ENCODE measurements at regions not wholly inside any gene's neighbourhood (a gene's known extent, or its start where the extent isn't known, plus 50 kb on each side); places are given as distances from the start of the nearest gene placed in this dataset.

- no peaks in the 10 kb centered on the region for H3K4me1 ChIP-seq
- no peak overlapping the region for H3K4me3 ChIP-seq
- no peaks in the 10 kb centered on the region for H3K36me3 ChIP-seq
- H3K27ac ChIP-seq, result no peak overlapping the region
- DNase-seq (ENCODE audit: low spot score in 2 of 2), result no peak
- H3K9me3 ChIP-seq, result no peaks in the 10 kb centered on the region
- intact Hi-C loops (cut with DNase I), result no loop called here
- no peaks in the 10 kb centered on the region for H3K27me3 ChIP-seq
- TF ChIP-seq, protein P1, sequence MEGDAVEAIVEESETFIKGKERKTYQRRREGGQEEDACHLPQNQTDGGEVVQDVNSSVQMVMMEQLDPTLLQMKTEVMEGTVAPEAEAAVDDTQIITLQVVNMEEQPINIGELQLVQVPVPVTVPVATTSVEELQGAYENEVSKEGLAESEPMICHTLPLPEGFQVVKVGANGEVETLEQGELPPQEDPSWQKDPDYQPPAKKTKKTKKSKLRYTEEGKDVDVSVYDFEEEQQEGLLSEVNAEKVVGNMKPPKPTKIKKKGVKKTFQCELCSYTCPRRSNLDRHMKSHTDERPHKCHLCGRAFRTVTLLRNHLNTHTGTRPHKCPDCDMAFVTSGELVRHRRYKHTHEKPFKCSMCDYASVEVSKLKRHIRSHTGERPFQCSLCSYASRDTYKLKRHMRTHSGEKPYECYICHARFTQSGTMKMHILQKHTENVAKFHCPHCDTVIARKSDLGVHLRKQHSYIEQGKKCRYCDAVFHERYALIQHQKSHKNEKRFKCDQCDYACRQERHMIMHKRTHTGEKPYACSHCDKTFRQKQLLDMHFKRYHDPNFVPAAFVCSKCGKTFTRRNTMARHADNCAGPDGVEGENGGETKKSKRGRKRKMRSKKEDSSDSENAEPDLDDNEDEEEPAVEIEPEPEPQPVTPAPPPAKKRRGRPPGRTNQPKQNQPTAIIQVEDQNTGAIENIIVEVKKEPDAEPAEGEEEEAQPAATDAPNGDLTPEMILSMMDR (IDR thresholded peaks at IDR 0.05), result no peak
These were observed 438.2 kb downstream of the BUD13 start for GRCh38 chr11:116334596-116334995.

DNA sequence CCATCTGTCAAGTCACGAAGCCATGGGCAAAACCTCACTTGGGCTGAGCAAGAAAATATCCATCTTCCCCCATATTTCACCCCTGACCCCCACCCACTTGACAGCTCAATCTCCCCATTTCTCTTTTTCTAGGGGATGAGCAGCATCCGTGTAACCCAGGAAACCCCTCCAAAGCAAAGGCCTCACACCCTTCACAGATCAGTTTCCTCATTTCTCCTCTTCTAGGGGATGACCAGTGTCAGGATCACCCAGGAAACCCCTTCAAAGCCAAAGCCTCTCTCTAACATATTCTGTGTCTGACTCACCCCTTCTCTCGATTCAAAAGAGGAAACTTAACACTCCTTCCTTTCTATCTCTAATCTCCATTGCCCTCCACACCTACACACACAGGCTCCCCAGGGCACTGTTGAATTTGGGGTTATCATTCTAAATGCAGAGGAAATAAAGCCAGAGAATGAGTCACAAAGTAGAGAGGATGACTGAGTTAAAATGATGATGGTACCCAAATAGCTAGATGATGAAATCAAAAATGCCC lies 439.7 kb downstream of the BUD13 start:
- no peak overlapping the region for H3K4me3 ChIP-seq
- no peaks in the 10 kb centered on the region for H3K27me3 ChIP-seq
- H3K27ac ChIP-seq, result no peak overlapping the region
- intact Hi-C loops (cut with DNase I), result no loop called here
- H3K36me3 ChIP-seq, result no peaks in the 10 kb centered on the region
- TF ChIP-seq, protein P1 (IDR thresholded peaks at IDR 0.05), result no peak
- no peaks in the 10 kb centered on the region for H3K4me1 ChIP-seq
- no peaks in the 10 kb centered on the region for H3K9me3 ChIP-seq
- DNase-seq (ENCODE audit: low spot score in 2 of 2), result no peak

- no peak for DNase-seq (ENCODE audit: low spot score in 2 of 2)
- Histone ChIP-seq H3K9me3 (no peaks in the 10 kb centered on the region), H3K36me3 (no peaks in the 10 kb centered on the region), H3K4me3 (no peak overlapping the region), H3K27ac (no peak overlapping the region), H3K4me1 (no peaks in the 10 kb centered on the region), H3K27me3 (no peaks in the 10 kb centered on the region)
- TF ChIP-seq, protein P1 (IDR thresholded peaks at IDR 0.05), result no peak
- intact Hi-C loops (cut with DNase I), result no loop called here
These were observed 440.4 kb downstream of the BUD13 start for GRCh38 chr11:116332391-116332790.

DNA sequence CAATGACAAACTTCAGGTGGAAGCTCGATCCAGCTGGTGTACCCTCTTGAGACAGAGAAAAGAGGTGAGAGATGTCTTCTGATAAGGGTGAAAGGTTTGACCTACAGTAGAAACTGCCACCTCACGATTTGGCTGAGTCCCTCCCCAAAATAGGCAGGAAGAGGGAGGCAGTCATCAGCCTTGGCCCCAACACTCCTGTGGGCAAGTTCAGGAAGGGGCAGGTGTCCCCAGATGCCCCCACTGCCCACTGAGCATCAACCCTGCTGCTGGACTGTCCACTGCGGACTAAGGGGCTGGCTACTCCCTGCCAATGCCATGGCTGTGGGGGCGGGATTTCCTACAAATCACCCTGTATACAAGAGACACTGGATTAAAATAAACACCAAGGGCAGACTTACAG lies 441.4 kb downstream of the BUD13 start:
- TF ChIP-seq, protein P1 (IDR thresholded peaks at IDR 0.05), result no peak
- DNase-seq (ENCODE audit: low spot score in 2 of 2), result no peak
- intact Hi-C loops (cut with DNase I), result no loop called here
- Histone ChIP-seq H3K9me3 (no peaks in the 10 kb centered on the region), H3K36me3 (no peaks in the 10 kb centered on the region), H3K4me1 (no peaks in the 10 kb centered on the region), H3K27ac (no peak overlapping the region), H3K27me3 (no peaks in the 10 kb centered on the region), H3K4me3 (no peak overlapping the region)

DNA sequence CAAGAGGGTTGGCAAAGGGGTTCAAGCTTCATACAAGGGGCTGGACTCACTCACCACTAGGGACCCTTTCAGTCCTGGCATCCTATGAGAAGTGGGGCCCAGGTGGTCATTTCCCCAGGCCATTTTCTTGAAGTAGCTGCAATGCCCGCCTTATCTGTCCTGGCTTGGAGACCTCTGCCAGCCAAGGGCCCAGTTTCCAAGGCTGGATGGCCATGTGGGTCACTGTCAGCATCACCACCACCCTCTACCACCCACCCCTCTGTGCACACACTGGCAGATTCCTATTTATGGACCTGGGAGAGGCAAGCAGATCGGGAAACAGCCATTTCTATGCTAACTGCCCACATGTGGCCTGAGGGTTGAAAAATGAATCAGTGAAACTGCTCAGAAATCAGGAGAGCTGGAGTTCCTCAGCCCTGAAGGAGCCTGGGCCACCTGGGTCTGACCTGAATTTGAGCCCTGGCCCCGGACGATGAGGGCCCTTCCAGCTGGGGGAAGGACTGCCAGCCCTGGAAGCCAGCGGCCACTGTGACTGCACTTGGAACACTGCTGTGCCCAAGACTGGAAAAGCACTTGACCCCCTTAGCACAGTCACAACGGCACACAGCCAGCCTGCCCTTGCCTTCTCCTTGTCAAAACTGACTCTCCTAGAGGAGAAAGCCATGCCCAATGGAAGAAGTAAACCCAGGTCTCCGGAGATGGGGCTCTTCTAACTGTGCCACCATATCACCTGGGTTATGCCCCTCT lies 442.2 kb downstream of the BUD13 start:
- H3K27me3 ChIP-seq, result no peaks in the 10 kb centered on the region
- DNase-seq (ENCODE audit: low spot score in 2 of 2), result no peak
- H3K36me3 ChIP-seq, result no peaks in the 10 kb centered on the region
- H3K9me3 ChIP-seq, result no peaks in the 10 kb centered on the region
- H3K4me1 ChIP-seq, result no peaks in the 10 kb centered on the region
- H3K4me3 ChIP-seq, result no peak overlapping the region
- intact Hi-C loops (cut with DNase I), result no loop called here
- no peak overlapping the region for H3K27ac ChIP-seq
- TF ChIP-seq, protein P1 (IDR thresholded peaks at IDR 0.05), result no peak
